ENCODE measurements at regions not wholly inside any gene's neighbourhood (a gene's known extent, or its start where the extent isn't known, plus 50 kb on each side); places are given as distances from the start of the nearest gene placed in this dataset.
"Not testable (repeated sequence)": the region's sequence is repeated elsewhere in the genome, so short reads cannot be mapped to it uniquely, and the experiment has no call there.

GRCh38 chr11:67940440-67940839, 63.5 kb downstream of the UNC93B1 start:
- DNase-seq = not testable (repeated sequence)

GRCh38 chr11:67938964-67939363, 64.9 kb downstream of the UNC93B1 start:
- not testable (repeated sequence) for DNase-seq

DNA sequence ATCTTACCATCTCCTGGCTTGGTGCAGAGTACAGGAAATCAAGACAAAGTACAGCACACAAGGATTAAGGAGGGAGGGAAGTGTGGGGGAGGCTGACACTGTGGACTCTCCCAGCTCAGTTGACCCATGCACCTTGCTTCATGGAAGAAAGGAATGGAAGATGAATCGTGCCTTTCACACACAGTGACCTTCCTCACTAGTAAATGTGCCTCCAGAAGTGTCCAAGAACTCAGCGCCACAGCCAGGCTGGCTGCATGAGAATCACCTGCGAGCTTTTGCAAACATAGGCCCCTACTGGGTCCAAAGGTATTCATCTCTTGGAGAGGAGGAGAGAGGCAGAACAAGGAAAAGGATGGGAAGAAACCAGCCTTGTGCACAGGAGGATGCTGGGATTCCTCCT, 65.5 kb downstream of the UNC93B1 start:
- not testable (repeated sequence) for DNase-seq

DNA sequence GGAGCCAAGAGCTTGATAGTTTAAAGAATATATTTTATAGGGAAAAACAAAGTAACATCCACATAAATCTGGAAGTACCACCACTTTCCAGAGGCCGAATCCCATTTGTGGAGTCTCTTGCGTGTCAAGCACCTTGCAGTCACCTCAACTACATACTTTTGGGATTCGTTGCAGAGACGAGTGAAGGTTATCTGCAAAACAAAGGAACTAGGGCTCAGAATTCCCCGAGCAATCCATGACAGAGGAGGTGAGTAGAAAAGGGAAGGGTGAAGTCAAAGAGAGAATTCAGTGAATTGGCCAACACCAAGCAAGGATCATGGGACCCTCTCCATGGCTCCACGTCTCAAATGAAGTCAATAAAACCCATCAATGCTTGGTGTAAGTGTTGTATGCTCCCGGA, 80.3 kb downstream of the UNC93B1 start:
- DNase-seq = not testable (repeated sequence)

DNA sequence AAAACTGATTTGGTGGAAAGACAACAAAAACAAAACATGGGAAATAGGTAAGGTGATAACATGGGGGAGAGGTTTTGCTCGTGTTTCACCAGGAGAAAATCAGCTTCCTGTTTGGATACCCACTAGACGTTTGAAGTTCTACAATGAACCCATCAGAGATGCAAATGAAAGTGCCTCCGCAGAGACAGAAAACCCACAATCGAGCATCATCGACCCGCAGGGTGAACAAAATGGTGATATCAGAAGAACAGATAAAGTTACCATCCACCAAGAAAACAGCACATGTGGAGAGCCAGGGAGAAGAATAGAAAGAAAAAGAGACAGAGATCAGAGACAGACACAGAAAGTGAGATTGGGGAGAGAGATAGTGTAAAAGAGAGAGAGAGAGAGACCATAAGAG, 83.4 kb downstream of the UNC93B1 start:
- DNase-seq = not testable (repeated sequence)

DNA sequence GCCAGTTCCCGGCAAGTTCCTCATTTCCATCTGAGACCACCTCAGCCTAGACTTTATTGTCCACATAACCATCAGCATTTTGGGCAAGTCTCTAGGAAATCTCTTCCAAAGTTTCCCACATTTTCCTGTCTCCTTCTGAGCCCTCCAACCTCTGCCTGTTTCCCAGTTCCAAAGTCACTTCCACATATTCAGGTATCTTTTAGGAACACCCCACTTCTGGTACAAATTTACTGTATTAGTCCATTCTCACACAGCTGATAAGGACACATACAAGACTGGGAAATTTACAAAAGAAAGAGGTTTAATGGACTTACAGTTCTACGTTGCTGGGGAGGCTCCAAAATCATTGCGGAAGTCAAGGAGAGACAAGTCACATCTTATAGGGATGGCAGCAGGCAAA, 91.7 kb downstream of the UNC93B1 start:
- DNase-seq = not testable (repeated sequence)

DNA sequence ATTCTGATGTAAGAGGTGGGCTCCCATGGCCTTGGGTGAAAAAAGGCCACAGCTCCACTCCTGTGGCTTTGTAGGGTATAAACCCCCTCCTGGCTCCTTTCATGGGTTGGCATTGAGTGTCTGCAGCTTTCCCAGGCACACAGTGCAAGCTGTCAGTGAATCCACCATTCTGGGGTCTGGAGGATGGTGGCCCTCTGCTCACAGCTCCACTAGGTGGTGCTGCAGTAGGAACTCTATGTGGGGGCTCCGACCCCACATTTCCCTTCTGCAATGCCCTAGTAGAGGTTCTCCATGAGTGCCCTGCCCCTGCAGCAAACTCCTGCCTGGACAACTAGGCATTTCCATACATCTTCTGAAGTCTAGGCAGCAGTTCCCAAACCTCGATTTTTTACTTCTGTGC, 92.7 kb downstream of the UNC93B1 start:
- DNase-seq = not testable (repeated sequence)

- DNase-seq = not testable (repeated sequence)
Observed at GRCh38 chr11:67910803-67911202, 93.1 kb downstream of the UNC93B1 start.

GRCh38 chr11:67906969-67907368, 96.9 kb downstream of the UNC93B1 start:
- not testable (repeated sequence) for DNase-seq

GRCh38 chr11:67899462-67899861, 104.4 kb downstream of the UNC93B1 start:
- DNase-seq = not testable (repeated sequence)

DNA sequence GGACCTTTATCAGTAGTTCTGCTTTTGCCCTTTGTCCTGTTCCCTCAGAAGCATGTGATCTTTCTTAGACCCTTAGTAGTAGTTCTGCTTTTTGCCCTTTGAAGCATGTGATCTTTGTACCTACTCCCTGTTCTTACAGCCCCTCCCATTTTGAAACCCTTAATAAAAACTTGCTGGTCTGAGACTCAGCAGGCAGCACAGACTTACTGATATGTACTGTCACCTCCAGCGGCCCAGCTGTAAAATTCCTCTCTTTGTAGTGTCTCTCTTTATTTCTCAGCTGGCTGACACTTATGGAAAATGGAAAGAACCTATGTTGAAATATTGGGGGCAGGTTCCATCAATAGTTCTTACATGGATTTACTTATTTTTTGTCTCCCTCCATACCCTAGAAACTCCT, 110.4 kb downstream of the UNC93B1 start:
- not testable (repeated sequence) for DNase-seq

DNA sequence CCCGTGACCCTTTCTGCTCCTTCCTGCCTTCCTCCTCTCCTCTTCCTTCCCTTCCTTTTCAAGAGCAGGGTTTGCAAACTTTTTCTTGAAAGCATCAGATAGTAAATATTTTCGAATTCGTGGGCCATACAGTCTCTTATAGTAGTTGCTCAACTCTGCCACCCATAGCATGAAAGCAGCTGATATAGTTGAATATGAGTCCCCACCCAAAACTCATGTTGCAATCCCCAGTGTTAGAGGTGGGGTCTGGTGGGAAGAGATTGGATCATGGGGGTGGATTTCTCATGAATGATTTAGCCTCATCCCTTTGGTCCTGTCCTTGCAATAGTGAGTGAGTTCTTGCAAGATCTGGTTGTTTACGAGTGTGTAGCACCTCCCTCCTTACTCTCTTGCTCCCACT, 114.3 kb downstream of the UNC93B1 start:
- not testable (repeated sequence) for DNase-seq

- DNase-seq = not testable (repeated sequence)
Observed at GRCh38 chr11:67888056-67888455, 115.8 kb downstream of the UNC93B1 start.

DNA sequence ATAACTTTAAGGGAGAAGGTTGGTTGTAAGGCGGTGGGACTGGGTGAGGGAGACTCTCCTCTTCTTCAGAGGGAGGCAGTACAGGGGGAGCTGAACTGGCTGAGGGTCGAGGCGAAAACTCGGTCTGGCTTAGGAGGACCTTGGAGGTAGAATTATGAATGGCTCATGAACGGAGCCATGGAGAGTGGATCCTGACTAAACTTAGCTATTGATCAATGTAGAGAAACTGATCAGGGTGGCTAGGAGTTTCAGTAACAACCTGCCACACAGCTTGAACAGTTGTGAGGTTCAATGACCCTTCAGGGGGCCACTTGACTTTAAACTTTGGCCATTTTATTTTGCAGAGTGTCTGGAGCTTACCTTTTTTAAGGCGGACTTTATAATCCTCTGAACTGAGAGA, 117.2 kb downstream of the UNC93B1 start:
- not testable (repeated sequence) for DNase-seq

DNA sequence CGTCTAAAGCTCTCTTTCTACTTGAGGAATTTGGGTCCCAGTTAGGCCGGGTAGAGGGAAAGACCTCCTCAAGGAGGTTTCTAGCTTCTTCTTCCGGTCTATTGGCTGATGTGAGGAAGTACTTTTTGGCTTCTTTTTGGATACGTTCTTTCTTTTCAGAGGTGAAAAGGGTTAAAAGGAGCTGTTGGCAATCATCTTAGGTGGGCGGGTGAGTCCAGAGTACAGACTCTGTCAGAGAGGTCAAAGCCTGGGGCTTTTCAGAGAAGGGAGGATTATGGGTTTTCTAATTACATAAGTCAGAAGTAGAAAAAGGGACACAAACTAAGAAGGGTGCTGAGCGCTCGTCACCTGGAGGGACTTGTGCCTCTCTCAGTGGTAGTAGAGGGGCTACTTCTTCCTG, 117.7 kb downstream of the UNC93B1 start:
- not testable (repeated sequence) for DNase-seq

GRCh38 chr11:67885574-67885973, 118.3 kb downstream of the UNC93B1 start:
- not testable (repeated sequence) for DNase-seq

- DNase-seq = not testable (repeated sequence)
Observed at GRCh38 chr11:67884761-67885558, 118.9 kb downstream of the UNC93B1 start.

- DNase-seq = not testable (repeated sequence)
Observed at GRCh38 chr11:67884073-67884757, 119.7 kb downstream of the UNC93B1 start.

- not testable (repeated sequence) for DNase-seq
Observed at GRCh38 chr11:67882304-67882703, 121.6 kb downstream of the UNC93B1 start.

DNA sequence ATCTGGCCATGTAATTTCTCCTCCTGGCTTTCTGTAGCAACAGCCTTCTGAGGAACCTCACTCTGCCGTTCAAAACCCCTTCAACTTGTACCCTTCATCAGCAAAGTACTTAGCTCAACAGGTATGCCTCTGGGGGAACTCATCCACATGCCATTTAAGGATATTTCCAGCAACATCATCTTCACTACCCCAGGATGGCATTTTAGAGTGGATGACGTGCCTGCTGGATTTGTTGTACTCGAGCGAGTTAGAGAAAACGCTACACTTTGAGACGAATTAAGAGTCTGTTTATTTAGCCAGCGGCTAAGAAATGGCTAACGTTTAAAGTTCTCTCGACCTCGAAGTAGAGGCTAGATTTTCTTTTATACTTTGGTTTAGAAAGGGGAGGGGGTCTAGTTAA, 122.1 kb downstream of the UNC93B1 start:
- DNase-seq = not testable (repeated sequence)

GRCh38 chr11:67880594-67881196, 123.2 kb downstream of the UNC93B1 start:
- not testable (repeated sequence) for DNase-seq

GRCh38 chr11:67878666-67879065, 125.2 kb downstream of the UNC93B1 start:
- DNase-seq = not testable (repeated sequence)

DNA sequence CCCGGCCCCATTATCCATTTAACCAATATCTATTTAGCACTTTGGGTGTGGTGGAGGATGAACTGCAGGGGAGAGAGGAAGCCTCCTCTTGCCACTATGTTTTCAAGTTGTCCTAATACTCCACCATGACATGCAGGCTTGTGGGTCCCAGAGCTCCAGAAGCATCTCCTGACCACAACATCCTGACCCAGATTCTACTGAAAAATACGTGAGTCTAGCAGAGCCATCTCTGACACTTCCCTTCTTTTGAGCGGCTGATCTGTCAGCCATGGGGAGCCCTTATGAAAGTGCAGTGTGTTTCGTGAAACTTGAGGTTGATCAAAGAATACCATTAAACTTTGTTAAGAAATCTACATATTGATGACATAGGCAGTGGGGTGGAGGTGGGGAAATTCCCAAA, 126.6 kb downstream of the UNC93B1 start:
- DNase-seq = not testable (repeated sequence)

DNA sequence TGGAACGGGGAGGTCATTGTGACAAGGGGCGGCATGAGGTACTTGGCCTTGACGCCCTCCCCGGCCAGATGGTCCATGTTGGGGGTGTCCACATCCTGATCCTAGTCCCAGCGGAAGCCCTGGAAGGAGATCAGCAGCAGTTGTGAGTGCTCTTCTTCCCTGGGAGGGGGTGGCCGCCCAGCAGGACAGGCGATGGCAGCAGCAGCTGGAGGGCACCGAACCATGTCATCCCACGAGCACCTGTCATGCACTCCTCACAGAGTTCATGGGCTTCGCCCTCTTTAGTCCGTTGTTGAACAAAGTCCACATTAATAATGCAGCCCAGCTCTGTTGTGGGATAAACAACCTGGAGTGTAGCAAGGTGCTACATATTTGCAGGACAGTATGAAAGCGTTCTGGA, 130.7 kb downstream of the UNC93B1 start:
- not testable (repeated sequence) for DNase-seq

Measured in SW 1271 (cell line).